Fibroblast of peridontal ligament (primary cell): ENCODE measurements at regions not wholly inside any gene's neighbourhood (a gene's known extent, or its start where the extent isn't known, plus 50 kb on each side); places are given as distances from the start of the nearest gene placed in this dataset.
"Not testable (repeated sequence)": the region's sequence is repeated elsewhere in the genome, so short reads cannot be mapped to it uniquely, and the experiment has no call there.

ENCODE experiments used
- DNase-seq: peaks from one replicate; pipeline ENCODE4 v3.0.0-alpha.2; 2010; ENCODE audit errors: extremely low read depth

- not testable (repeated sequence) for DNase-seq
Measured at GRCh38 chr15:53923741-53924140, 54.5 kb upstream of the UNC13C start.

GRCh38 chr15:53918180-53919079 lies 59.8 kb upstream of the UNC13C start:
- DNase-seq: no peak

- no peak for DNase-seq
Measured at GRCh38 chr15:53917109-53917508, 61.1 kb upstream of the UNC13C start.

DNA sequence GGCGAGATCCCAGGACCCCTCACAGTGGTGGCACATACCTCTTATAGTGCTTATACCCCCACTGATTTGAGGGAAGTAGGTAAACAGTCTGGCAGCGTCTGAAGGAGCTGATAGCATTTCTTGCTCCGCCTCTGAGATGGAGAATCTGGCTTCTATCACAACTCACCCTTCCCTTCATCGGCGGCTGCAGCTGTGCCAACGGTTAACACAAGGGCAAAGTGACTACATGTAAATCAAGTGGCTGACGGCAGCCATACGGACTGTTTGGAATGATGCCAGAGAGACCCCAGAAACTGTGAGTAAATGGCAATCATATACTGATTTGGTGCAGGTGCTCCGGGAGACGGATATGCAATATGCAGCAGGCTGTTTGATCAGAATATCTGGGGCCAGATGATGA lies 66.8 kb upstream of the UNC13C start:
- DNase-seq: no peak

GRCh38 chr15:53910852-53911251 lies 67.4 kb upstream of the UNC13C start:
- no peak for DNase-seq

DNA sequence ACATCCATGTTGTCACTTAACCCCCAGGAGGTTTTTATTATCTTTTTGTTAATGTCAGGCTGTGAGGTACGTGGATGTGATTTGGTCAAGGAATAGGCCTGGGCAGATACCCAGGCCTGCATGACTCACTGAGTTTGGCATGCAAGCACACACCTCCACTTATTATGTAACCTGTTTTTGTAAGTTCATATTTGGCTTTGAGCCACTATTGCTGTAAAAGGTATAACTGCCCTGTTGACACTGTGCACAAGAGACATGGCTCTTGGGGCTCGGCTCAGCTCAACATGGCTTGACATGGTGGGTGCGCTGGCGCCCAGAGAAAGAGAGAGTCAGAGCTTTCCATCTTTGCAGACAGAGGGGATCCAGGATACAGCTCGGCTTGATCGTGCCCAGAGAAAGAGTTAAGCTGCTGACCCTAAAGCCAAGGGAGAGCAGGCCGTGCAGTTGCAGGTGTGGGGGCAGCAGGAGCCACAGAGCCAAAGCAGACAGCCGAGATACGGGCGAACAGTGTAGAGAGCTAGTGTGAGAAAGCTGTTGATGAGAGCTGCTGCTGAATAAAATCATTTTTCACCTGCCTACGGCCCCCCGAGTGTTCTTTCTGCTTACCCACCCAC lies 67.9 kb upstream of the UNC13C start:
- DNase-seq: no peak

DNA sequence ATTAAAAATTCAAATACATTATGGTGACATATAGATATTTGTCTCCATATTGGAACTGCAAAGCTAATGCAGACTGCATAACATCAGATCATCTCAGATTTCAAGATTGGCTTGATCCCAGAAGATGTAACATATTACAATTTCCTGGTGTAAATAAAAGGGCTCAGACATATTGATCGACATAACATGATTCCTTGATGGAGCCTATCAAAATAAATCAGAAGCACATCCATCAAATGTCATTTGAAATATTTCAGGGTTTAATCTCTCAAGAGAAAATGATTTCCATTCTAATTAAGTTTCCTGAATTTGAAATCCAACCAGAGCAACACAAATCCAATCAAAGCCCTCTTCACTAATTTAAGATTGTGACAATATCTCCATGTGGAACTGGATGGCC lies 75.1 kb upstream of the UNC13C start:
- DNase-seq: no peak

DNA sequence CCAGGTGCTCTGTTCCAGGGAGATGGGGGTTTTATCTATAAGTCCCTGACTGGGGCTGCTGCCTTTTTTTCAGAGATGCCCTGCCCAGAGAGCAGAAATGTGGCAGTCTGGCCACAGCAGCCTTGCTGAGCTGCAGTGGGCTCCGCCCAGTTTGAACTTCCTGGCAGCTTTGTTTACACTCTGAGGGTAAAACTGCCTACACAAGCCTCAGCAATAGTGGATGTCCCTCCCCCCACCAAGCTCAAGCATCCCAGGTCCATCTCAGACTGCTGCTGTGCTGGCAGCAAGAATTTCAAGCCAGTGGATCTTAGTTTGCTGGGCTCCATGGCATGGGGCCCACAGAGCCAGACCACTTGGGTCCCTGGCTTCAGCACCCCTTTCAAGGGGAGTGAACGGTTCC lies 84.8 kb upstream of the UNC13C start:
- DNase-seq: not testable (repeated sequence)

DNA sequence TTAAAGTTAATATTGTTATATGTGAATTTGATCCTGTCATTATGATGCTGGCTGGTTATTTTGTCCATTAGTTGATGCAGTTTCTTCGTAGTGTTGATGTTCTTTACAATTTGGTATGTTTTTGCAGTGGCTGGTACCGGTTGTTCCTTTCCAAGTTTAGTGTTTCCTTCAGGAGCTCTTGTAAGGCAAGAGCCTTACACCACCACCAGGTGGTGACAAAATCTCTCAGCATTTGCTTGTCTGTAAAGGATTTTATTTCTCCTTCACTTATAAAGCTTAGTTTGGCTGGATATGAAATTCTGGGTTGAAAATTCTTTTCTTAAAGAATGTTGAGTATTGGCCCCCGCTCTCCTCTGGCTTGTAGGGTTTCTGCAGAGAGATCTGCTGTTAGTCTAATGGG lies 86.4 kb upstream of the UNC13C start:
- DNase-seq: not testable (repeated sequence)

DNA sequence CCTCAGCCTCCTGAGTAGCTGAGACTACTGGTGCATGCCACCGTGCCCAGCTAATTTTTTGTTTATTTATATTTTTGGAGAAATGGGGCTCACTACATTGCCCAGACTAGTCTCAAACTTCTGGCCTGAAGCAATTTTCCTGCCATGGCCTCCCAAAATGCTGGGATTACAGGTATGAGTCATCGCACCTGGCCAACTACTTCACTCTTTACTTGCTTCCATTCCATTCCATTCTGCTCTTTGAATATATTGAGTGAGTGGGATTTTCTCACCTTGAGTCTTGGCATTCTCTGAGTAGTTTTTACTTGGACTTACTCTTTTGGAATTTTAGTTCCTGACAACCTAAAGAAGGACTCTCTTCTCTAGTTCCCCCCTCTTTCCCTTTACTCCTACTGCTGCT lies 93.8 kb upstream of the UNC13C start:
- no peak for DNase-seq

DNA sequence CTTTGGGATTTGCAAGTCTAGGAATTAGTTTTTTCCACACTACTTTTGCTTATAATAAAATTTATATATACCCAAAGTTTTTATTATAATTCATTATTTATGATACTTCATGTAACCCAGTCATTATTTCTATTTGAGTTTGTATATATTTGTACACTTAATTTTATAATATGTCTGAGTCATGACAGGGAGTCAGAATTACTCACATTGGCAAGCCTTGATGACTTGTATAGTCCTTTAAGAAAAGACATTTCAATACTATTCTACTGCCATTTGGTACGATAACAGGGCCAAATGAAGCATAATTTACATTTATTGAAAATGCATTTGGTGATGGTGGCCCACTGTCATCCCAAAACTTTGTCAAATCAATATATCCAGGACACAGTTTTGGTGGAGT lies 95.9 kb upstream of the UNC13C start:
- no peak for DNase-seq

- DNase-seq: no peak
Measured at GRCh38 chr15:53880357-53880756, 97.9 kb upstream of the UNC13C start.

- DNase-seq: no peak
Measured at GRCh38 chr15:53875711-53876110, 102.5 kb upstream of the UNC13C start.

- DNase-seq: no peak
Measured at GRCh38 chr15:53875139-53875538, 103.1 kb upstream of the UNC13C start.

DNA sequence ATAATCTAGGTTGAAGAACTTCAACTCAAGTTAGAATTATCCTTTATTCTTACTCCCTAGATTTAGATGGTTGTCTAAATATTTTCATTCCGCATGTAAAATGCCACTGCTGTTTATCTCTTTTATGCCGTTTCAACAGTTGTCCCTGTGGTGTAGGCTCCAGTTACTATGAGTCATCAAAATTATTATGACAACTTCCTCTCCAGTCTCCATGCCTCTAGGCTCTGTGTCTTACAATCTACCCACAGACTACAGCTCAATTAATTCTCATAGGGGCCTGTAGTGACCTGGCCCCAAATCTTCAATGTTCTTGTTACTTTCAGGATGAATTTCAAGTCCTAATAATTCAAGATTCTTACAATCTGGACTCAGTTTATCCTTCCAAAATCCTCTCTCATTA lies 105.8 kb upstream of the UNC13C start:
- no peak for DNase-seq

DNA sequence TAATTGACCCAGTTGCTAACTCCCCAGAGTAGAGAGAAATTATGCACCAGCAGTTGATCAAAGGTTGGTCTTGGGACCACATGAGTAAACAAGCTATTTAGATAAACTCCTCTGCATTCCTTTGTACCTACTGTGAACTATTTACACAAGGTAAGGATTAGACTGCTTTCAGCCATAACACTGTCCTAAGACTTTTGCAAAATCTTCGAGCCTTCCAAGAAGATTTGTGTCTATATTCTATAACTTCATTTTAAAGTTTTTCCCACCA lies 108.5 kb upstream of the UNC13C start:
- no peak for DNase-seq

DNA sequence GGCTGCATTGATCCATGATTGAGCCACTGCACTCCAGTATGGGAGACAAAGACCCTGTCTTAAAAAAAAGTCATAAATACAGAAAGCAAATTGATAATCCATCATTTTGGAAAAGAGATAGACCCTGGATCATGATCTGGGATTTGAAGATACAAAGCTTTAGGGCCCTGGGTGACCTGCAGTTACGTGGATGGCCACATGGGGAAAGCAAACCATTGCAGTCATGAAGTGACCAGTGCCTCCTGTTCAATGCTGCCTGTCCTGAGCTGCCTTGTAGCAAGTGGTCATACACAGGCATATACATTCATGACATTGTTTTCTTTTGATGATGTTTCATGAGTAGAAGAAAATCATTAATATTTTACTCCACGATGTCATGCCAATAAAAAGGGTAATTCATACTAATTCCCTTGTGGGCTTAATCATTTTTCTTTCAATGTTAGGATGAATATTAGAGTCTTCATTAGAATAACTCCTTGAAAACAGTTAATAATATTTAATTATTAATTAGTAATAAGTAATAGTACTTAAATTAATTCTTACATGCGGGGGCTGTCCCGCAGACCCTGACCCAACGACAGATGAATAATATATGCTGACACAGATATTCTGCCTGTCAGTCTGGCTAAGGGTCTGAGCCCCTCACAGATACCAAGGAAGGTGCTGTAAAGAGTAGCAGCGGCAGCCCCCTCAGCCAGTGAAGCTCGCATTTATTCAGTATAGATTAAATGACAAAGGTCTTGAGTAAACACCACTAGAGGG lies 109.0 kb upstream of the UNC13C start:
- no peak for DNase-seq

GRCh38 chr15:53862386-53862785 lies 102.9 kb upstream of the WDR72 start:
- no peak for DNase-seq

DNA sequence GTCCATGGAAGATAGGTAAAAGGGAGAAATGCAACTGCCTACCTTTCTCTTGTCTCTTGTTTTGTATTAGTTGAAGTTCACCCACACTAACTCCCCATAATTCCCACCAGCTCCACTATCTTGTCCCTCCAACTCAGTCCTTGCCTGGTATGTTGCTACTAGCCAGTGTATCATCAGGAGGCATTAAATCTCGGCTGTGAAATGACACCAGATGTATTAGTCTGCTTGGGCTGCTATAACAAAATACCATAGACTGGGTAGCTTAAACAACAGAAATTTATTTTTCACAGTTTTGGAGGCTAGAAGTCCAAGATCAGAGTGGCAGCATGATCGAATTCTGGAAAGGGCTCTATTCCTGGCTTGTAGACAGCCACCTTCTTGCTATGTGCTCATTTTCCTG lies 102.3 kb upstream of the WDR72 start:
- DNase-seq: no peak

GRCh38 chr15:53851110-53851848 lies 91.8 kb upstream of the WDR72 start:
- no peak for DNase-seq

DNA sequence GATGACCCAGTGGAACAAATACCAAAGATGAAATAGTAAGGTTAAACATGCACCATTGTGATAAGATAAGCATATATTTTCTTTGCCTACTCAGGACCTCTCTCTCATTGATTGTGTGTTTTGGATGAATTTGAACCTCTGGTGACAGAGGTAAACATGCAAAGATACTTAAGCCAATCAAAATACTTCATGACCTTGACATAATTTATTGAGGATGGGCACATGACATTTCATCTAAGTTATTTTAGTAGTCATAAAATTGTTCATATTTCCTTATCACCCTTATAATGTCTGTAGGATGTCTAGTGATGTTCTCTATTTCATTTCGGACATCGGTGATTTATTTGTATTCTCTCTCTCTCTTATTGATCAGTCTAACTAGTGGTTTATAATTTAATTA lies 88.3 kb upstream of the WDR72 start:
- DNase-seq: no peak

- no peak for DNase-seq
Measured at GRCh38 chr15:53844634-53845033, 85.2 kb upstream of the WDR72 start.
